ENCODE measurements at regions not wholly inside any gene's neighbourhood (a gene's known extent, or its start where the extent isn't known, plus 50 kb on each side); places are given as distances from the start of the nearest gene placed in this dataset.
"Not testable (repeated sequence)": the region's sequence is repeated elsewhere in the genome, so short reads cannot be mapped to it uniquely, and the experiment has no call there.

DNA sequence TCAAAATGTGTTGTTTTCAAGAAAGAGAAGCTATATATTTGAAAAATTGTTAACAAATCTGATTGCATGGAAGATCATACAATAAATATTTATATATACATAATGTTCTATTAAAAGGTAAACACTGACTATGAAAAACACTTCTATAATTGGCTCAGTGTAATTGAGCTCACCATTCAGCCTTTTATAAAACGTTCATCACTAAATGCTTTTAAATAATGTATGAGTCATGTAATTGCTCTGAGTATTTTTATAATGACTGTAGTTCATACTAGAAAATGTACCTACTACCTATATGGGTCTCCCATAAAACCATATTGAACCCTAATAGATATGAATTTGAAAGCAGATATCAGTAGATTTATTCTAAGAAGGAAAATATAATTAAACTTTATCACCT, 240.4 kb upstream of the MGAT4C start:
- no peak for DNase-seq

GRCh38 chr12:86484473-86484872, 228.3 kb upstream of the MGAT4C start:
- no peak for DNase-seq

DNA sequence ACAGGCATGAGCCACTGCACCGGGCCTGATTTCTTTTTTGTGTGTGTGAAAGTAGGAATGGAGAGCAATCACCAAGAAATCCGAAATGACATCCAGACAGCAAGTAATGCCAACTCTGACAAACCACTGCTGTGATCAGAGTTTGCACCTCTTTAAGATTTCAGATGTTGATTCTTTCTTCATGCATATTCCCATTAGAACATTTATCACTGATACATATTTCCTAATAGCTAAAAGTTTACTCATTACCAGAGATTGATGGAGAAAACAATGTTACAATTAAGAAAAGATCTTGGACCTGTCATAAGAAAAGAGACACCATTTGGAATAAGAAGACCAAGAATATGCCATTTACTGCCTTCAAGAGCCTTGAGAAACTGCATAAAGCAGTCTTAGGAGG, 217.0 kb upstream of the MGAT4C start:
- DNase-seq: no peak

DNA sequence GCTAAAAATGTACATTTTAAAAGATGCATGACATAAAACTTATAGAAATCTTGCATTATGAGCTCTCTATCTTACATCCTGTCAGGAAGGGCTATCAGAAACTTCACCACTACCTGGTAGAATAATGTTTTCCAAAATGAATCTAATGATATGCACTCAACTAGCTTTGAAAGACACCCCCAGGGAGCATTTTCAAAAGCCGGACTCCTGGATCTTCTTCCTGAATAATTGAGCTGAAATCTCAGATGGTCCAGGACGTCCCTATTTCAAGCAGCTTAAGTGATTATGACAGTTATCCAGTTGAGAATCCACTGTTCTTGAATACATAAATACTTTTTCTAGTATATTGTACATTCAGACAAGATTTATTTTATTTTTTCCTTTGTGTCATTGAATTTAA, 200.6 kb upstream of the MGAT4C start:
- DNase-seq: no peak

DNA sequence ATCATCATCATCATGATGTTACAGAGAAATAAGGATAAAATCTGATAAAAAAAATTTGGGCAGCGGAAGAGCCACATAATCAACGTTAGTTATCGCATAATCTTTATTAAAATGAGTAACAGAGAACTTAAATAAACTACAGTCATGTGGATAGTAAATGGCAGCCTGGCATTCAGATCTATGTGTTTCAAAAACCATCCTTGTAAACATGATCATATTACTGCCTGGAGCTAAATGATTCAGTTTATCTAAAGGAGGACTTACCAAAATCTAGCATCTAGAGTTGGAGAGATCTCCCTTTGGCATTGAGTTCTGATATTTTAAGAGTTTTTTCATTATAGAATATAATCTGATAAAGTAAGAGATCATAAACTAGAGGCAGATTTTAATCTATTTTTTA, 200.1 kb upstream of the MGAT4C start:
- no peak for DNase-seq

DNA sequence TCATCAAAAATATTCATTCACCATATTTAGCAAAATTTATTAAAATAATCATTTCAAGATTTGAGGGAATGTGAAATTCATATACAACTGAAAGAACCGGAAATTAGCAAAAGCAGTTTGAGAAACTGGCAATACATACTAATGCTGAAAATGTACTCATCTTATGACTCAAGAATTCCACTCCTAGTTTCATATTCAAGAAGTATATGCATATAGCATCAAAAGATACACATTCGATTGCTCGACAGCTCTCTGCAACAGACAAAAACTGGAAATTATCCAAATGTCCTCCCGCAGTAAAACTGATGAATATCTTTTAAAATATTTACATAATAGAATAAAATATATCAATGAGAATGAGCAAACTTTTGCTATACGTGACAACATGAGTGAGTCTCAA, 189.2 kb upstream of the MGAT4C start:
- no peak for DNase-seq

- no peak for DNase-seq
Observed at GRCh38 chr12:86435053-86435452, 178.9 kb upstream of the MGAT4C start.

DNA sequence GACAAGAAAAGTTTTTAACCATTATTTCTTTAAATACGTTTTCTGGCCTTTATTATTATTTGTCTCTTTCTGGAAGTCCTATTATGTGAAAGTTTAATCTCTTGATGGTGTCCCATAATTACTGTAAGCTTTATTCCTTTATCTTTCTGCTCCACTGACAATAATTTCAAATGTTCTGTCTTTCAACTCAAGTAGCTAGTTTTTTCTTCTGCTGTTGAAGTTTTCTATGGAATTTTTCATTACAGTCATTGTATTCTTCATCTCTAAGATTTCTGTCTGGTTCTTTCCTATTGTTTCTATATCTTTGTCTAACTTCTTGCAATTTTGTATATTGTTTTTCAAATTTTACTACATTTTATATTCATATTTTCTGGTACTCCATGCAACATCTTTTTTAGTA, 173.6 kb upstream of the MGAT4C start:
- DNase-seq: no peak

- no peak for DNase-seq
Observed at GRCh38 chr12:86421333-86421732, 165.1 kb upstream of the MGAT4C start.

DNA sequence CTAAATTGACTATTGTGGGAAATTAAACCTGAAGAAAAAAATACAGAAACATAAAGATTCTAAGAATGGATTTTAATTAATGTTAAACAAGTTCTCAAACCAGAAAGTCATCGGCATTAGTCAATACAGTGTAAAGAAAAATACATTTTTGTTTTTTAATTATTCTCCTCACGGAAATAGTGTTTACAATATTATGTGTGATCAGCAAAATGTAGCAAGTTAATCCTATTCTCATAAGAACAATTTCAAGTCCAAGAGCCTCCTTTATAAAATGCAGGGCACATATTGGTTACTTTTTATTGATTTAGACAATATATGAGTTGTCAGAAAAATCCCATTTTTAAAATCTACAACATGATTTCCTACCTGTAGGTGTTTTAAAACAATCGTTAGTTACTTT, 158.0 kb upstream of the MGAT4C start:
- no peak for DNase-seq

- no peak for DNase-seq
Observed at GRCh38 chr12:86411710-86412109, 155.5 kb upstream of the MGAT4C start.

DNA sequence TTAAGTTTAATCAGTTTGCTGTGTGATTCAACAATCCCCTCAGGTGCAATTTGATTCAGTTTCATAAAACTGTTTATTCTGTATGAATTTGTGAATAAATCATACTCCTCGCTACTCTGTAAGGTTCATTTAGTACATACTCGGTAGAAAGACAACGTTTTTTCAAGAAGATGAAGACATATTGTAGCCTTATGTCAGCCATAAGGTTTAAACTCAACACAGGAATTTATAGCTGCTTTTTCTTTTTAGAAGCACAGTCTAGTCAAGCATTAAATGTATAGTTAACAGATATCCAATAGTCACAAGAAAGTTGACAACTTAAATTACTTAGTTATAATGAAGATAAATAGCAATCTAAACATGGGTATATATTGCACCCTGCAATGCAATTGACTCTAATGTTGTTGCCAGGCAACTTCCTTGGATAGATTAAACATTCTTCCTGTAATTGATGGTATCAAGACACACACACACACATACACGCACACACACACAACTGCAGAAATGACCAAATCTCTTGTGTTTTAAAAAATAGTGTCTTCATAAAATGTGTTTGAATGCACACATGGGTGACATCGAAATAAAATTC, 151.5 kb upstream of the MGAT4C start:
- no peak for DNase-seq

DNA sequence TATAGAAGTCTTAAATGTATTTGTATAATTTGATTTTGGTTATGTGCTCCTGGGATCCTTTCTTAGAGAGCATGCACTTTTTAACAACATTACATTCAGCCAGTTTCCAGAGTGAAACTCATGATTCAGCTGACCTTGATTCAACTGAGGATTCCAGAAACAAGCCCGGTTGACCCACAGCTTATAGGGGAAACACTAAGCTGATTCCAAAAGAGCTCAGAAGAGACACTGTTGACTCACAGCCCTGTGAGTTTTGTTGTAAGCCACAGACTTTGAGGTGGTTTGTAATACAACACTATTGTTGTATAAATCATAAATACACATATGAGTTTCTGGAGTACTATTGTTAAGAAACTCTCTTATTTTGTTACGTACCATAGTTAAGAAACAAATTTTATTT, 133.8 kb upstream of the MGAT4C start:
- DNase-seq: no peak

GRCh38 chr12:86387591-86388145, 131.5 kb upstream of the MGAT4C start:
- DNase-seq: no peak

GRCh38 chr12:86383759-86384158, 127.6 kb upstream of the MGAT4C start:
- DNase-seq: not testable (repeated sequence)

- DNase-seq: no peak
Observed at GRCh38 chr12:86379337-86379736, 123.1 kb upstream of the MGAT4C start.

GRCh38 chr12:86376052-86376451, 119.9 kb upstream of the MGAT4C start:
- DNase-seq: no peak

GRCh38 chr12:86373813-86374212, 117.6 kb upstream of the MGAT4C start:
- DNase-seq: no peak

DNA sequence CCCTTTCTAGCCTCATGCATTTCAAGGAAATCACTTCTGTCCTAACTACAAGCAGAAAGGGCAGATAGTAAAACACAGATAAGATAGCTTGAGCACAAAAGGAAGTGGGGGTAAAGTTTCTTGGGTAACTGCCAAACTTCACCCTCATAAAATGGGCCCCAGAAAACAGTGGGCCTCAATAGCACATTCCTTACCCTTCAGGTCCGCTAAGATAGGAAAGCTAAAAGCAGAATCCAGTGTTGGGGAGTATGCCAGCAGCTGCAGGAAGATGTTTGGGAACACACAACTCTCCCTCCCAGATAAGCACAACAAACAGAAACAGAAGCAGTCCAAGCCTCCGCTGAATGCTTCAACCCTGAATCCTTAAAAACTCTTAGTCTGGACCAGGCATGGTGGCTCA, 110.9 kb upstream of the MGAT4C start:
- no peak for DNase-seq

- no peak for DNase-seq
Observed at GRCh38 chr12:86349196-86349595, 93.0 kb upstream of the MGAT4C start.

GRCh38 chr12:86333955-86334522, 77.8 kb upstream of the MGAT4C start:
- no peak for DNase-seq

DNA sequence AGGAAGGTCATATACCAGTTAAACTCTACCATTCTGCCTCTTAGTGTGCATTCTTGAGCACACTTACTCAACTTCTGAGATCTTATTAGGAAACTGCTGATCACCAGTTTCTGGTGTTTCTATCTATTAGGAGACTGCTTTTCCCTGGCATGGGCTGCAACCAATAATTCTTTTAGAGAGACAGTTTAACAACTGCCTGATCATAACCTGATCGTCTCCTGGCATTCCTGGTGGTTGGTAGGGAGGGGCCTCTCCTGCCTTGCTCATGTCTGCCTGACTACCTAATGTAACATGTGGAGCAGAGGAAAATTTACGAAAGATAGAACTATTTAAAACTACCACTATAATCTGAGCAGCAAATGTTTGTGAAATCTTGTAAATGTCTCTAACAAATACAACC, 75.3 kb upstream of the MGAT4C start:
- DNase-seq: no peak

DNA sequence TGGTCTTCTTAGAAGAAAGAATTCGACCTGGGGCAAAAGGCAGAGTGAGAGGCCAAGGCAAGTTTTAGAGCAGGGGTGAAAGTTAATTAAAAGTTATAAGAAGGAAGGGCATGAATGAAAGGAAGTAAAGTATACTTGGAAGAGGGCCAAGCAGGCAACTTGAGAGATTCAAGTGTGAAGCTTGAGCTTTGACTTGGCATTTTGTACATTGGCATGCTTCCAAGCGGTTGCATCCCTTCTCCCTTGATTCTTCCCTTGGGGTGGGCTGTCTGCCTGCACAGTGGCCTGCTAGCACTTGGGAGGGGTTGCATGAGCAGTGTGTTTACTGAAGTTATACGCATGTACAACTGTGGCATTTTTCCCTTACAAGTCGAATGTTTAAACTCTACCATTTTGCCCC, 74.8 kb upstream of the MGAT4C start:
- DNase-seq: no peak

- no peak for DNase-seq
Observed at GRCh38 chr12:86312232-86312631, 56.0 kb upstream of the MGAT4C start.
